H9 (cell line): ENCODE measurements at regions not wholly inside any gene's neighbourhood (a gene's known extent, or its start where the extent isn't known, plus 50 kb on each side); places are given as distances from the start of the nearest gene placed in this dataset.

Experiments
- DNase-seq: peaks from one replicate; pipeline ENCODE4 v3.0.0-alpha.2; 2017
- H2AFZ ChIP-seq: one replicate; pipeline ENCODE4 v1.6.1; 2013; ENCODE audit warnings: mild to moderate bottlenecking, low read length, control low read depth, moderate library complexity
- H2AK5ac ChIP-seq: 2 replicates; pipeline ENCODE4 v1.6.1; 2013; ENCODE audit warnings: low read length, control low read depth, mixed read lengths; ENCODE audit not compliant: insufficient read length
- H2BK120ac ChIP-seq: one replicate; pipeline ENCODE4 v1.6.1; 2013; ENCODE audit warnings: low read depth, mild to moderate bottlenecking, low read length, control low read depth, inconsistent platforms; ENCODE audit not compliant: poor library complexity, severe bottlenecking
- H2BK12ac ChIP-seq: 2 replicates; pipeline ENCODE4 v1.6.1; 2013; ENCODE audit warnings: low read length, control low read depth, mixed read lengths, low read depth; ENCODE audit not compliant: insufficient read length
- H2BK15ac ChIP-seq: 2 replicates; pipeline ENCODE4 v1.6.1; 2013; ENCODE audit warnings: low read depth, low read length, control low read depth
- H2BK20ac ChIP-seq: one replicate; pipeline ENCODE4 v1.6.1; 2013; ENCODE audit warnings: low read depth, mild to moderate bottlenecking, low read length, control low read depth, inconsistent platforms; ENCODE audit not compliant: poor library complexity, severe bottlenecking
- H2BK5ac ChIP-seq: 2 replicates; pipeline ENCODE4 v1.6.1; 2013; ENCODE audit warnings: low read length, control low read depth, mixed read lengths; ENCODE audit not compliant: insufficient read length
- H3K14ac ChIP-seq: 2 replicates; pipeline ENCODE4 v1.6.1; 2013; ENCODE audit warnings: low read length, control low read depth; ENCODE audit not compliant: insufficient read depth
- H3K18ac ChIP-seq: 2 replicates; pipeline ENCODE4 v1.6.1; 2013; ENCODE audit warnings: low read depth, mild to moderate bottlenecking, mixed read lengths, low read length, control low read depth; ENCODE audit not compliant: insufficient read length
- H3K23ac ChIP-seq: 2 replicates; pipeline ENCODE4 v1.6.1; 2013; ENCODE audit warnings: low read length, control low read depth, mixed read lengths, low read depth; ENCODE audit not compliant: insufficient read length
- H3K23me2 ChIP-seq: 2 replicates; pipeline ENCODE4 v1.6.1; 2013; ENCODE audit warnings: low read depth, mild to moderate bottlenecking, mixed read lengths, low read length, control low read depth; ENCODE audit not compliant: insufficient read length, poor library complexity, severe bottlenecking
- H3K27ac ChIP-seq: 2 replicates; pipeline ENCODE4 v1.5.1; 2013; ENCODE audit warnings: low read length, control low read depth, mixed read lengths, low read depth; ENCODE audit not compliant: insufficient read length
- H3K27me3 ChIP-seq: 2 replicates; pipeline ENCODE4 v1.6.1; 2013; ENCODE audit warnings: low read length, control low read depth, inconsistent platforms; ENCODE audit not compliant: insufficient read depth
- H3K4ac ChIP-seq: 2 replicates; pipeline ENCODE4 v1.6.1; 2013; ENCODE audit warnings: low read depth, mild to moderate bottlenecking, control low read depth, inconsistent platforms, low read length, moderate library complexity
- H3K4me1 ChIP-seq: 2 replicates; pipeline ENCODE4 v1.6.1; 2013; ENCODE audit warnings: low read length, control low read depth, inconsistent platforms; ENCODE audit not compliant: insufficient read depth
- H3K4me2 ChIP-seq: 2 replicates; pipeline ENCODE4 v1.6.1; 2013; ENCODE audit warnings: low read length, control low read depth, mixed read lengths; ENCODE audit not compliant: insufficient read length, insufficient read depth
- H3K56ac ChIP-seq: 2 replicates; pipeline ENCODE4 v1.6.1; 2013; ENCODE audit warnings: low read depth, mild to moderate bottlenecking, mixed read lengths, low read length, control low read depth; ENCODE audit not compliant: insufficient read length
- H3K79me1 ChIP-seq: 2 replicates; pipeline ENCODE4 v1.6.1; 2013; ENCODE audit warnings: low read depth, mild to moderate bottlenecking, moderate library complexity, low read length, control low read depth, inconsistent platforms; ENCODE audit not compliant: insufficient read depth, poor library complexity, severe bottlenecking
- H3K79me2 ChIP-seq: 2 replicates; pipeline ENCODE4 v1.6.1; 2013; ENCODE audit warnings: low read length, control low read depth, inconsistent platforms; ENCODE audit not compliant: insufficient read depth
- H3K9ac ChIP-seq: 2 replicates; pipeline ENCODE4 v1.6.1; 2013; ENCODE audit warnings: low read length, control low read depth, mixed read lengths; ENCODE audit not compliant: insufficient read length; ENCODE audit errors: extremely low read depth
- H3K9me3 ChIP-seq: one replicate; pipeline ENCODE4 v1.6.1; 2013; ENCODE audit warnings: low read depth, low read length, inconsistent platforms; ENCODE audit not compliant: control insufficient read depth
- H3T11ph ChIP-seq: one replicate; pipeline ENCODE4 v1.6.1; 2013; ENCODE audit warnings: mild to moderate bottlenecking, low read length, control low read depth, inconsistent platforms
- H4K20me1 ChIP-seq: one replicate; pipeline ENCODE4 v1.6.1; 2013; ENCODE audit not compliant: control insufficient read depth, insufficient read length, insufficient read depth
- H4K5ac ChIP-seq: 2 replicates; pipeline ENCODE4 v1.6.1; 2013; ENCODE audit warnings: low read depth, mild to moderate bottlenecking, mixed read lengths, low read length, control low read depth; ENCODE audit not compliant: insufficient read length
- H4K8ac ChIP-seq: replicated peaks from 2 replicates; pipeline ENCODE4 v1.6.1; 2013; ENCODE audit warnings: low read length, control low read depth, mixed read lengths, low read depth; ENCODE audit not compliant: insufficient read length
- H4K91ac ChIP-seq: 2 replicates; pipeline ENCODE4 v1.6.1; 2013; ENCODE audit warnings: low read depth, mild to moderate bottlenecking, moderate library complexity, mixed read lengths, low read length, control low read depth; ENCODE audit not compliant: insufficient read length
- H3K27ac Mint-ChIP-seq, 3 experiments: 2 replicates in 2 of 3; 3 replicates in 1 of 3; pipeline ENCODE4 v1.8.0; 2020 to 2021; ENCODE audit warnings: mixed read lengths in 3 of 3, mild to moderate bottlenecking in 1 of 3, moderate library complexity in 1 of 3
- H3K27me3 Mint-ChIP-seq: 2 replicates; pipeline ENCODE4 v1.8.0; 2021; ENCODE audit warnings: low read depth, mild to moderate bottlenecking, moderate library complexity, mixed read lengths
- H3K36me3 Mint-ChIP-seq, 3 experiments: 2 replicates in 2 of 3; 3 replicates in 1 of 3; pipeline ENCODE4 v1.8.0; 2020 to 2021; ENCODE audit warnings: low read depth in 3 of 3, mixed read lengths in 3 of 3; ENCODE audit not compliant: insufficient read depth in 1 of 3
- H3K4me1 Mint-ChIP-seq, 2 experiments: 2 replicates each; pipeline ENCODE4 v1.8.0; 2020; ENCODE audit warnings: mixed read lengths in 2 of 2
- H3K4me3 Mint-ChIP-seq, 2 experiments: 2 replicates in 1 of 2; 3 replicates in 1 of 2; pipeline ENCODE4 v1.8.0; 2020 to 2021; ENCODE audit warnings: mild to moderate bottlenecking in 2 of 2, mixed read lengths in 2 of 2, moderate library complexity in 1 of 2
- H3K9me3 Mint-ChIP-seq, 2 experiments: 2 replicates in 1 of 2; 3 replicates in 1 of 2; pipeline ENCODE4 v1.8.0; 2020; ENCODE audit warnings: mild to moderate bottlenecking in 2 of 2, mixed read lengths in 2 of 2, moderate library complexity in 1 of 2
- CTCF ChIP-seq: fragments of 200-600 bp; sonication (generic); conservative IDR thresholded peaks from 3 replicates; pipeline ENCODE4 v1.8.0; 2021; ENCODE audit warnings: antibody characterized with exemption, mild to moderate bottlenecking
- WGBS: extraction: QIAGEN DNeasy Blood & Tissue Kit; methylation state at CpG from one replicate; pipeline ENCODE4 v1.1.7; 2013; ENCODE audit warnings: missing lambda C conversion rate, low lambda C conversion rate, mixed read lengths; ENCODE audit not compliant: insufficient read length; ENCODE audit errors: extremely low coverage; 5-methylcytosine and 5-hydroxymethylcytosine counted together

GRCh38 chr11:103806130-103806895, 230.1 kb upstream of the DDI1 start:
- no peak overlapping the region for H2BK12ac ChIP-seq
- DNase-seq = no peak
- no peak overlapping the region for H3K9ac ChIP-seq
- Mint-ChIP-seq H3K4me1 (no peaks in the 10 kb centered on the region), H3K27ac (no peak overlapping the region), H3K36me3 (no peaks in the 10 kb centered on the region), H3K9me3 (no peaks in the 10 kb centered on the region; a peak in 1 of 5 replicates), H3K4me3 (no peak overlapping the region), H3K27me3 (no peaks in the 10 kb centered on the region)
- H2BK5ac ChIP-seq = no peak overlapping the region
- WGBS = no CpG with 5 or more reads among the region's 5 CpGs
- H2BK120ac ChIP-seq = no peak overlapping the region
- H3K4ac ChIP-seq = no peak overlapping the region
- no peaks in the 10 kb centered on the region for H3K79me1 ChIP-seq
- H2AFZ ChIP-seq = no peak overlapping the region
- H3K9me3 ChIP-seq = no peaks in the 10 kb centered on the region
- H3T11ph ChIP-seq = no peak overlapping the region
- no peak overlapping the region for H4K8ac ChIP-seq
- no peak overlapping the region for H4K91ac ChIP-seq
- no peaks in the 10 kb centered on the region for H3K27me3 ChIP-seq
- H3K4me2 ChIP-seq = no peak overlapping the region
- no peak overlapping the region for H3K56ac ChIP-seq
- no peaks in the 10 kb centered on the region for H3K23me2 ChIP-seq
- no peak overlapping the region for H2AK5ac ChIP-seq
- H3K27ac ChIP-seq = no peak overlapping the region
- no peaks in the 10 kb centered on the region for H4K20me1 ChIP-seq
- no peak overlapping the region for H3K23ac ChIP-seq
- H2BK15ac ChIP-seq = no peak overlapping the region
- no peak overlapping the region for H3K14ac ChIP-seq
- no peak overlapping the region for H4K5ac ChIP-seq
- no peaks in the 10 kb centered on the region for H3K79me2 ChIP-seq
- no peak overlapping the region for H3K18ac ChIP-seq
- H3K4me1 ChIP-seq = no peaks in the 10 kb centered on the region
- no peak for TF ChIP-seq CTCF
- H2BK20ac ChIP-seq = no peak overlapping the region
